IMR-90 (cell line): ENCODE measurements at regions not wholly inside any gene's neighbourhood (a gene's known extent, or its start where the extent isn't known, plus 50 kb on each side); places are given as distances from the start of the nearest gene placed in this dataset.

Source experiments
- ATAC-seq: fragments of 200-7000 bp; cut with Tn5 transposase; 2 replicates; pipeline ENCODE4 v1.9.1; 2020; ENCODE audit warnings: low read depth, mild to moderate bottlenecking, moderate library complexity
- BruUV-seq: library from RNA; stranded (reverse); fragments of 400-500 nt; replicated peaks from 2 replicates; lab custom pipeline; 2021; lab: Mats Ljungman, UMichigan
- CTCF ChIA-PET: fragments of 300-600 bp; formaldehyde crosslinking; extraction: SDS; loops from one replicate; lab custom pipeline; 2021; ENCODE audit warnings: antibody characterized with exemption; lab: Yijun Ruan, JAX
- POLR2A ChIA-PET: fragments of 300-600 bp; sonication (Branson Sonifier 250); formaldehyde crosslinking; loops from one replicate; lab custom pipeline; 2022; ENCODE audit warnings: antibody characterized with exemption; ENCODE audit not compliant: unreplicated experiment; lab: Charles Lee
- DNase-seq: peaks from one replicate; pipeline ENCODE4 v3.0.0; 2013
- H2AFZ ChIP-seq: replicated peaks from 2 replicates; pipeline ENCODE3; 2013; ENCODE audit warnings: low read length, mild to moderate bottlenecking; ENCODE audit not compliant: poor library complexity
- H2AK5ac ChIP-seq: 2 replicates; pipeline ENCODE4 v1.6.1; 2013; ENCODE audit warnings: low read depth, low read length, inconsistent platforms
- H2AK9ac ChIP-seq: replicated peaks from 2 replicates; pipeline ENCODE3; 2013; ENCODE audit warnings: mild to moderate bottlenecking, low read depth, low read length, moderate library complexity; ENCODE audit not compliant: poor library complexity
- H2BK120ac ChIP-seq: 2 replicates; pipeline ENCODE4 v1.6.1; 2013; ENCODE audit warnings: low read depth, low read length, inconsistent platforms
- H2BK15ac ChIP-seq: 3 replicates; pipeline ENCODE4 v1.6.1; 2013; ENCODE audit warnings: low read depth, low read length, inconsistent platforms
- H2BK20ac ChIP-seq: 2 replicates; pipeline ENCODE4 v1.6.1; 2013; ENCODE audit warnings: low read depth, mild to moderate bottlenecking, inconsistent platforms, low read length, moderate library complexity
- H2BK5ac ChIP-seq: 2 replicates; pipeline ENCODE4 v1.6.1; 2013; ENCODE audit warnings: mild to moderate bottlenecking, low read depth, low read length, inconsistent platforms; ENCODE audit not compliant: poor library complexity, severe bottlenecking
- H3K14ac ChIP-seq: replicated peaks from 2 replicates; pipeline ENCODE4 v1.6.1; 2013; ENCODE audit warnings: low read depth, low read length, inconsistent platforms
- H3K18ac ChIP-seq: 2 replicates; pipeline ENCODE4 v1.6.1; 2013; ENCODE audit warnings: low read depth, low read length, control low read depth
- H3K23ac ChIP-seq: 2 replicates; pipeline ENCODE4 v1.6.1; 2013; ENCODE audit warnings: low read depth, low read length, inconsistent platforms
- H3K27ac ChIP-seq: 2 replicates; pipeline ENCODE4 v1.5.1; 2013; ENCODE audit warnings: mild to moderate bottlenecking, control low read depth, low read length; ENCODE audit not compliant: insufficient read depth
- H3K27me3 ChIP-seq: 2 replicates; pipeline ENCODE4 v1.6.1; 2013; ENCODE audit warnings: low read length; ENCODE audit not compliant: control insufficient read depth, insufficient read depth
- H3K36me3 ChIP-seq: 2 replicates; pipeline ENCODE4 v1.6.1; 2013; ENCODE audit warnings: low read length, mixed read lengths; ENCODE audit not compliant: control insufficient read depth, insufficient read depth
- H3K4ac ChIP-seq: 2 replicates; pipeline ENCODE4 v1.6.1; 2013; ENCODE audit warnings: low read depth, low read length, inconsistent platforms
- H3K4me1 ChIP-seq: 2 replicates; pipeline ENCODE4 v1.6.1; 2013; ENCODE audit warnings: low read length, mixed read lengths; ENCODE audit not compliant: control insufficient read depth, insufficient read depth
- H3K4me2 ChIP-seq: 2 replicates; pipeline ENCODE4 v1.6.1; 2013; ENCODE audit warnings: low read depth, mild to moderate bottlenecking, control low read depth, low read length, moderate library complexity
- H3K4me3 ChIP-seq: 2 replicates; pipeline ENCODE4 v1.5.1; 2013; ENCODE audit warnings: low read depth, mild to moderate bottlenecking, control low read depth, low read length, moderate library complexity; ENCODE audit not compliant: insufficient read depth
- H3K56ac ChIP-seq: 2 replicates; pipeline ENCODE4 v1.6.1; 2013; ENCODE audit warnings: low read length, inconsistent platforms; ENCODE audit not compliant: insufficient read depth; ENCODE audit errors: extremely low read depth
- H3K79me1 ChIP-seq, 2 experiments: 2 replicates each; pipeline ENCODE4 v1.6.1; 2013; ENCODE audit warnings: low read length in 2 of 2, inconsistent platforms in 1 of 2, low read depth in 1 of 2
- H3K9ac ChIP-seq: 2 replicates; pipeline ENCODE4 v1.6.1; 2013; ENCODE audit warnings: low read depth, low read length, control low read depth
- H3K9me1 ChIP-seq: 2 replicates; pipeline ENCODE4 v1.6.1; 2013; ENCODE audit warnings: low read length, inconsistent platforms; ENCODE audit not compliant: insufficient read depth
- H3K9me3 ChIP-seq: 2 replicates; pipeline ENCODE4 v1.6.1; 2013; ENCODE audit warnings: low read length; ENCODE audit not compliant: control insufficient read depth, insufficient read depth
- H4K20me1 ChIP-seq: 2 replicates; pipeline ENCODE4 v1.6.1; 2013; ENCODE audit warnings: low read length, inconsistent platforms; ENCODE audit not compliant: insufficient read depth
- H4K5ac ChIP-seq: 2 replicates; pipeline ENCODE4 v1.6.1; 2013; ENCODE audit warnings: mild to moderate bottlenecking, low read depth, low read length, control low read depth
- H4K8ac ChIP-seq, 2 experiments: 2 replicates each; pipeline ENCODE4 v1.6.1; 2013; ENCODE audit warnings: low read depth in 2 of 2, low read length in 2 of 2, control low read depth in 1 of 2, inconsistent platforms in 1 of 2
- H4K91ac ChIP-seq: 2 replicates; pipeline ENCODE4 v1.6.1; 2013; ENCODE audit warnings: low read depth, low read length, inconsistent platforms; ENCODE audit not compliant: insufficient read depth
- BHLHE40 ChIP-seq: fragments of 150-350 bp; IDR thresholded peaks from 2 replicates; pipeline ENCODE4 v1.6.1; 2016; ENCODE audit warnings: mild to moderate bottlenecking, low read depth, low read length
- CEBPB ChIP-seq: IDR thresholded peaks from 2 replicates; pipeline ENCODE4 v1.6.1; 2012; ENCODE audit warnings: low read depth, low read length, improper control_type of control experiment
- CHD1 ChIP-seq: IDR thresholded peaks from 2 replicates; pipeline ENCODE4 v1.6.1; 2012; ENCODE audit warnings: low read depth, low read length, improper control_type of control experiment
- MAFK ChIP-seq: IDR thresholded peaks from 2 replicates; pipeline ENCODE4 v1.6.1; 2012; ENCODE audit warnings: low read depth, low read length, improper control_type of control experiment
- MAZ ChIP-seq: IDR thresholded peaks from 2 replicates; pipeline ENCODE4 v1.6.1; 2012; ENCODE audit warnings: low read depth, mild to moderate bottlenecking, low read length, improper control_type of control experiment, moderate library complexity, borderline replicate concordance
- NFE2L2 ChIP-seq: fragments of 150-350 bp; IDR thresholded peaks from 2 replicates; pipeline ENCODE4 v1.6.1; 2016; ENCODE audit warnings: low read depth, mild to moderate bottlenecking, low read length
- RFX5 ChIP-seq: IDR thresholded peaks from 2 replicates; pipeline ENCODE4 v1.8.0; 2012; ENCODE audit warnings: low read depth, mild to moderate bottlenecking, low read length, moderate library complexity
- SMC3 ChIP-seq: fragments of 150-350 bp; IDR thresholded peaks from 2 replicates; pipeline ENCODE4 v1.6.1; 2016; ENCODE audit warnings: low read depth, mild to moderate bottlenecking, antibody characterized with exemption, low read length, moderate library complexity
- WGBS, 2 experiments: methylation state at CpG; one replicate each; pipeline versions ENCODE4 v1.1.5 to v1.1.7; 2013; ENCODE audit warnings: missing lambda C conversion rate in 2 of 2; ENCODE audit not compliant: insufficient read length in 1 of 2; ENCODE audit errors: extremely low coverage in 2 of 2; 5-methylcytosine and 5-hydroxymethylcytosine counted together
- dilution Hi-C: fragments of 300-500 bp; cut with HindIII; formaldehyde crosslinking; loops from one replicate; pipeline ENCODE4 v1.14.3; 2018; ENCODE audit warnings: low sequenced_read_pairs; ENCODE audit not compliant: unreplicated experiment
- in situ Hi-C: fragments of 300-500 bp; cut with MboI; formaldehyde crosslinking; loops from 3 replicates; pipeline ENCODE4 v1.14.3; 2019; ENCODE audit warnings: low sequenced_read_pairs, inconsistent platforms, mixed read lengths
- intact Hi-C: fragments of 100-400 bp; cut with micrococcal nuclease; formaldehyde crosslinking; loops from 2 replicates; pipeline ENCODE4 v1.10.0; 2022
- TF ChIP-seq, protein P1 (sequence below): fragments of 150-350 bp; IDR thresholded peaks from 2 replicates; pipeline ENCODE4 v1.6.1; 2017; ENCODE audit warnings: mild to moderate bottlenecking, antibody characterized with exemption, low read length, low read depth
- TF ChIP-seq, protein P2 (sequence below): fragments of 150-350 bp; IDR thresholded peaks from 2 replicates; pipeline ENCODE4 v1.6.1; 2016; ENCODE audit warnings: low read depth, mild to moderate bottlenecking, low read length, moderate library complexity, borderline replicate concordance

DNA sequence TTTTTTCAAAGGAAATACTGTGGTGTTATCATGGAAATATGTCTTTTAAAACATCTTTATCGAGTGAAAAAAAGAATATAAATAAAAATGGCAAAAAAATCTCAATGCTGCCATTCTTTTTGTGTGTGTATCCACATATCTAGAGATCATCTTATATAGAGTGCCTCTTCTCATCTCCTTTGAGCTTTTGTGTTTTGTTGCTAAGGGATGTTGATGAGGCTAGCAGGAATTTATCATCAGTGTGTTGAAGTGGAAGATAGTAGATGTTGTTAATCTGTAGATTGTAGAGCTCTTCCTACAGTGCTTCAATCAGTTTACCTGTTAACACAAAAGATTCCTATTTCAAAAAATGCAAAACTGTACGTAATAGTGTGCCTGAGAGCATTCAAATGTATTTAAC lies 1738.0 kb upstream of the SEL1L start:
- no peaks in the 10 kb centered on the region for H3K9me3 ChIP-seq
- no peak overlapping the region for H4K8ac ChIP-seq
- H3K4me2 ChIP-seq: no peak overlapping the region
- no peak overlapping the region for H2BK120ac ChIP-seq
- no peak overlapping the region for H3K56ac ChIP-seq
- no peak overlapping the region for H4K91ac ChIP-seq
- no peak overlapping the region for H2BK20ac ChIP-seq
- H3K4me3 ChIP-seq: no peak overlapping the region
- H3K14ac ChIP-seq: no peak overlapping the region
- intact Hi-C loops: no loop called here
- no peak overlapping the region for H2AFZ ChIP-seq
- no peak overlapping the region for H3K9ac ChIP-seq
- H3K23ac ChIP-seq: no peak overlapping the region
- no peak overlapping the region for H2AK9ac ChIP-seq
- no peak overlapping the region for H2BK5ac ChIP-seq
- BruUV-seq: no TSS peak
- no CpG with 5 or more reads among the region's 2 CpGs for WGBS, 2 experiments
- DNase-seq (no peak), ATAC-seq (no peak)
- in situ Hi-C loops: no loop called here
- H4K5ac ChIP-seq: no peak overlapping the region
- no peaks in the 10 kb centered on the region for H3K9me1 ChIP-seq
- POLR2A ChIA-PET: no interaction called here
- no peaks in the 10 kb centered on the region for H3K27me3 ChIP-seq
- no peak overlapping the region for H2BK15ac ChIP-seq
- H3K27ac ChIP-seq: no peak overlapping the region
- H3K4me1 ChIP-seq: no peaks in the 10 kb centered on the region
- no peaks in the 10 kb centered on the region for H3K79me1 ChIP-seq
- no peaks in the 10 kb centered on the region for H4K20me1 ChIP-seq
- TF ChIP-seq RFX5 (no peak), MAFK (no peak), MAZ (no peak), NFE2L2 (no peak), CEBPB (no peak), CHD1 (no peak), BHLHE40 (no peak), SMC3 (no peak)
- TF ChIP-seq, protein P1, sequence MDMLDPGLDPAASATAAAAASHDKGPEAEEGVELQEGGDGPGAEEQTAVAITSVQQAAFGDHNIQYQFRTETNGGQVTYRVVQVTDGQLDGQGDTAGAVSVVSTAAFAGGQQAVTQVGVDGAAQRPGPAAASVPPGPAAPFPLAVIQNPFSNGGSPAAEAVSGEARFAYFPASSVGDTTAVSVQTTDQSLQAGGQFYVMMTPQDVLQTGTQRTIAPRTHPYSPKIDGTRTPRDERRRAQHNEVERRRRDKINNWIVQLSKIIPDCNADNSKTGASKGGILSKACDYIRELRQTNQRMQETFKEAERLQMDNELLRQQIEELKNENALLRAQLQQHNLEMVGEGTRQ: no peak
- TF ChIP-seq, protein P2, sequence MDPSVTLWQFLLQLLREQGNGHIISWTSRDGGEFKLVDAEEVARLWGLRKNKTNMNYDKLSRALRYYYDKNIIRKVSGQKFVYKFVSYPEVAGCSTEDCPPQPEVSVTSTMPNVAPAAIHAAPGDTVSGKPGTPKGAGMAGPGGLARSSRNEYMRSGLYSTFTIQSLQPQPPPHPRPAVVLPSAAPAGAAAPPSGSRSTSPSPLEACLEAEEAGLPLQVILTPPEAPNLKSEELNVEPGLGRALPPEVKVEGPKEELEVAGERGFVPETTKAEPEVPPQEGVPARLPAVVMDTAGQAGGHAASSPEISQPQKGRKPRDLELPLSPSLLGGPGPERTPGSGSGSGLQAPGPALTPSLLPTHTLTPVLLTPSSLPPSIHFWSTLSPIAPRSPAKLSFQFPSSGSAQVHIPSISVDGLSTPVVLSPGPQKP: no peak
- CTCF ChIA-PET: no interaction called here
- no peaks in the 10 kb centered on the region for H3K36me3 ChIP-seq
- no peak overlapping the region for H3K18ac ChIP-seq
- H3K4ac ChIP-seq: no peak overlapping the region
- H2AK5ac ChIP-seq: no peak overlapping the region
- dilution Hi-C loops: no loop called here
